Activated CD4-positive, alpha-beta T cell treated with anti-CD3 and anti-CD28 coated beads, Interleukin-10, Interleukin-2, amounts not matched to agents 100 ng/mL and 50 ng/mL, durations not matched to agents 16 hours and 8 hours (primary cell): ENCODE measurements at regions not wholly inside any gene's neighbourhood (a gene's known extent, or its start where the extent isn't known, plus 50 kb on each side); places are given as distances from the start of the nearest gene placed in this dataset.

ENCODE experiments used
- DNase-seq: peaks from one replicate; pipeline ENCODE4 v3.0.0-alpha.2; 2020

- DNase-seq: no peak
Observed at GRCh38 chr12:58270966-58271705, 329.8 kb downstream of the ATP23 start.

GRCh38 chr12:58272461-58272860 lies 331.1 kb downstream of the ATP23 start:
- DNase-seq: no peak

GRCh38 chr12:58277231-58277630 lies 335.9 kb downstream of the ATP23 start:
- DNase-seq: no peak

GRCh38 chr12:58283553-58283952 lies 342.2 kb downstream of the ATP23 start:
- no peak for DNase-seq

- no peak for DNase-seq
Observed at GRCh38 chr12:58285551-58285950, 344.2 kb downstream of the ATP23 start.

GRCh38 chr12:58286353-58286752 lies 345.0 kb downstream of the ATP23 start:
- DNase-seq: no peak

GRCh38 chr12:58288190-58288589 lies 346.8 kb downstream of the ATP23 start:
- no peak for DNase-seq

GRCh38 chr12:58291106-58291505 lies 349.7 kb downstream of the ATP23 start:
- no peak for DNase-seq

- DNase-seq: no peak
Observed at GRCh38 chr12:58293308-58293982, 352.1 kb downstream of the ATP23 start.

- DNase-seq: no peak
Observed at GRCh38 chr12:58295268-58295667, 353.9 kb downstream of the ATP23 start.

- DNase-seq: no peak
Observed at GRCh38 chr12:58296863-58297262, 355.5 kb downstream of the ATP23 start.

GRCh38 chr12:58298803-58299202 lies 357.4 kb downstream of the ATP23 start:
- no peak for DNase-seq

- no peak for DNase-seq
Observed at GRCh38 chr12:58299371-58299770, 358.0 kb downstream of the ATP23 start.

GRCh38 chr12:58301038-58301729 lies 359.8 kb downstream of the ATP23 start:
- no peak for DNase-seq

- no peak for DNase-seq
Observed at GRCh38 chr12:58301730-58302122, 360.4 kb downstream of the ATP23 start.

GRCh38 chr12:58302487-58303011 lies 361.2 kb downstream of the ATP23 start:
- DNase-seq: no peak

GRCh38 chr12:58306266-58307000 lies 365.1 kb downstream of the ATP23 start:
- no peak for DNase-seq

GRCh38 chr12:58309806-58310205 lies 368.4 kb downstream of the ATP23 start:
- DNase-seq: no peak

- no peak for DNase-seq
Observed at GRCh38 chr12:58310368-58310767, 369.0 kb downstream of the ATP23 start.

- no peak for DNase-seq
Observed at GRCh38 chr12:58310809-58311622, 369.6 kb downstream of the ATP23 start.

GRCh38 chr12:58313091-58313855 lies 371.9 kb downstream of the ATP23 start:
- DNase-seq: no peak
